SK-N-SH (cell line): ENCODE measurements at regions not wholly inside any gene's neighbourhood (a gene's known extent, or its start where the extent isn't known, plus 50 kb on each side); places are given as distances from the start of the nearest gene placed in this dataset.

Source experiments
- CTCF ChIA-PET: fragments of 300-600, 350-600 bp; formaldehyde crosslinking; extraction: SDS; loops from one replicate; lab custom pipeline; 2021; lab: Yijun Ruan, JAX
- POLR2A ChIA-PET: fragments of 350-600 bp; sonication (Branson Sonifier 250); formaldehyde crosslinking; extraction: SDS; loops from one replicate; lab custom pipeline; 2020; ENCODE audit warnings: antibody characterized with exemption, inconsistent platforms; lab: Yijun Ruan, JAX
- DNase-seq: peaks from one replicate; pipeline ENCODE4 v3.0.0; 2012
- H2AFZ ChIP-seq: fragments of 200-600 bp; sonication (generic); 2 replicates; pipeline ENCODE4 v1.8.1; 2016; ENCODE audit warnings: antibody characterized with exemption, mild to moderate bottlenecking, low read depth
- H3F3A ChIP-seq: fragments of 200-600 bp; sonication (generic); replicated peaks from 2 replicates; pipeline ENCODE3; 2016; ENCODE audit warnings: antibody characterized with exemption, mild to moderate bottlenecking; ENCODE audit not compliant: insufficient read depth
- H3K27ac ChIP-seq, 2 experiments: fragments of 200-500 bp in 1 of 2; fragments of 200-600 bp in 1 of 2; sonication (Bioruptor generic) in 1 of 2; sonication (generic), shearing (Covaris generic) in 1 of 2; 2 replicates each; pipeline versions ENCODE4 v1.5.1 to v1.6.1; 2014 to 2016; ENCODE audit warnings: low read depth in 2 of 2, inconsistent platforms in 1 of 2, low read length in 1 of 2, mild to moderate bottlenecking in 1 of 2, mixed read lengths in 1 of 2
- H3K27me3 ChIP-seq: fragments of 200-600 bp; sonication (generic), shearing (Covaris generic); 2 replicates; pipeline ENCODE4 v1.6.1; 2016; ENCODE audit warnings: mixed run types; ENCODE audit not compliant: insufficient read depth
- H3K36me3 ChIP-seq, 2 experiments: fragments of 200-500 bp in 1 of 2; fragments of 200-600 bp in 1 of 2; sonication (Bioruptor generic) in 1 of 2; sonication (generic) in 1 of 2; replicated peaks in 1 of 2; 2 replicates each; pipeline versions ENCODE3 to v1.5.1; 2014 to 2016; ENCODE audit warnings: low read length in 1 of 2, mild to moderate bottlenecking in 1 of 2; ENCODE audit not compliant: insufficient read depth in 2 of 2, control insufficient read depth in 1 of 2
- H3K4me1 ChIP-seq, 2 experiments: fragments of 200-500 bp in 1 of 2; fragments of 200-600 bp in 1 of 2; sonication (Bioruptor generic) in 1 of 2; sonication (generic), shearing (Covaris generic) in 1 of 2; 2 replicates each; pipeline versions ENCODE4 v1.5.1 to v1.6.1; 2014 to 2016; ENCODE audit warnings: low read depth in 1 of 2, low read length in 1 of 2, mixed run types in 1 of 2; ENCODE audit not compliant: insufficient read depth in 2 of 2, control insufficient read depth in 1 of 2
- H3K4me2 ChIP-seq: fragments of 200-600 bp; sonication (generic), shearing (Covaris generic); 2 replicates; pipeline ENCODE4 v1.6.1; 2017; ENCODE audit warnings: mixed run types
- H3K4me3 ChIP-seq, 2 experiments: fragments of 200-500 bp in 1 of 2; fragments of 200-600 bp in 1 of 2; sonication (Bioruptor generic) in 1 of 2; sonication (generic), shearing (Covaris generic) in 1 of 2; 2 replicates each; pipeline versions ENCODE4 v1.5.1 to v1.8.1; 2014 to 2016; ENCODE audit warnings: low read depth in 2 of 2, inconsistent platforms in 1 of 2, low read length in 1 of 2, mild to moderate bottlenecking in 1 of 2, mixed read lengths in 1 of 2, moderate library complexity in 1 of 2
- H3K79me2 ChIP-seq: fragments of 200-600 bp; sonication (generic); 2 replicates; pipeline ENCODE4 v1.8.1; 2017; ENCODE audit warnings: mild to moderate bottlenecking; ENCODE audit not compliant: insufficient read depth
- H3K9ac ChIP-seq: fragments of 200-600 bp; sonication (generic); 2 replicates; pipeline ENCODE4 v1.6.1; 2017; ENCODE audit warnings: mixed run types
- H3K9me2 ChIP-seq: fragments of 200-600 bp; sonication (generic); 2 replicates; pipeline ENCODE4 v1.6.1; 2017; ENCODE audit warnings: mixed run types
- H3K9me3 ChIP-seq: fragments of 200-600 bp; sonication (generic); 2 replicates; pipeline ENCODE4 v1.6.1; 2017; ENCODE audit warnings: mixed run types, mild to moderate bottlenecking, moderate library complexity
- H4K20me1 ChIP-seq: fragments of 200-600 bp; sonication (generic); 2 replicates; pipeline ENCODE4 v1.6.1; 2017; ENCODE audit warnings: mild to moderate bottlenecking, mixed run types; ENCODE audit not compliant: insufficient read depth
- CHD2 ChIP-seq: fragments of 150-350 bp; IDR thresholded peaks from 2 replicates; pipeline ENCODE4 v1.6.1; 2018; ENCODE audit warnings: low read length; ENCODE audit not compliant: partially characterized antibody
- CTCF ChIP-seq: fragments of 200-600 bp; sonication (generic); IDR thresholded peaks from 2 replicates; pipeline ENCODE4 v1.6.1; 2017; ENCODE audit warnings: antibody characterized with exemption, mild to moderate bottlenecking, moderate library complexity
- ELF1 ChIP-seq: IDR thresholded peaks from 2 replicates; pipeline ENCODE4 v1.4.0; 2012
- GABPA ChIP-seq: IDR thresholded peaks from 2 replicates; pipeline ENCODE4 v1.4.0; 2012; ENCODE audit warnings: low read depth, mild to moderate bottlenecking
- NFIC ChIP-seq: IDR thresholded peaks from 2 replicates; pipeline ENCODE4 v1.4.0; 2012; ENCODE audit warnings: borderline replicate concordance
- NRF1 ChIP-seq: IDR thresholded peaks from 2 replicates; pipeline ENCODE4 v1.6.1; 2012; ENCODE audit warnings: low read depth, mild to moderate bottlenecking, low read length
- PBX3 ChIP-seq: IDR thresholded peaks from 2 replicates; pipeline ENCODE4; 2012
- POLR2AphosphoS5 ChIP-seq: IDR thresholded peaks from 2 replicates; pipeline ENCODE4 v1.6.1; 2012; ENCODE audit warnings: low read depth, low read length
- RAD21 ChIP-seq: IDR thresholded peaks from 2 replicates; pipeline ENCODE4 v1.6.1; 2012; ENCODE audit warnings: mild to moderate bottlenecking, low read length
- RFX5 ChIP-seq: IDR thresholded peaks from 2 replicates; pipeline ENCODE4 v1.6.1; 2012; ENCODE audit warnings: mild to moderate bottlenecking, improper control_type of control experiment, low read length
- SMC3 ChIP-seq: IDR thresholded peaks from 2 replicates; pipeline ENCODE4 v1.6.1; 2012; ENCODE audit warnings: low read depth, low read length, improper control_type of control experiment
- TAF1 ChIP-seq: IDR thresholded peaks from 2 replicates; pipeline ENCODE4 v1.6.1; 2012; ENCODE audit warnings: low read depth, mild to moderate bottlenecking, low read length, moderate library complexity, borderline replicate concordance
- TCF12 ChIP-seq: IDR thresholded peaks from 2 replicates; pipeline ENCODE4 v1.4.0; 2012
- TEAD4 ChIP-seq: IDR thresholded peaks from 2 replicates; pipeline ENCODE4 v1.4.0; 2012; ENCODE audit warnings: mild to moderate bottlenecking, borderline replicate concordance; ENCODE audit not compliant: insufficient read depth
- USF1 ChIP-seq: IDR thresholded peaks from 2 replicates; pipeline ENCODE4 v1.4.0; 2012; ENCODE audit warnings: low read depth, borderline replicate concordance
- USF2 ChIP-seq: fragments of 150-350 bp; IDR thresholded peaks from 2 replicates; pipeline ENCODE4 v1.6.1; 2017; ENCODE audit warnings: antibody characterized with exemption, low read length, low read depth, borderline replicate concordance
- YY1 ChIP-seq: IDR thresholded peaks from 2 replicates; pipeline ENCODE4 v1.4.0; 2012; ENCODE audit warnings: low read depth, mild to moderate bottlenecking
- ZBTB33 ChIP-seq: IDR thresholded peaks from 2 replicates; pipeline ENCODE4 v1.4.0; 2012; ENCODE audit warnings: low read depth, borderline replicate concordance
- TF ChIP-seq, protein P1 (sequence below): IDR thresholded peaks from 2 replicates; pipeline ENCODE4 v1.4.0; 2012; ENCODE audit warnings: low read depth

DNA sequence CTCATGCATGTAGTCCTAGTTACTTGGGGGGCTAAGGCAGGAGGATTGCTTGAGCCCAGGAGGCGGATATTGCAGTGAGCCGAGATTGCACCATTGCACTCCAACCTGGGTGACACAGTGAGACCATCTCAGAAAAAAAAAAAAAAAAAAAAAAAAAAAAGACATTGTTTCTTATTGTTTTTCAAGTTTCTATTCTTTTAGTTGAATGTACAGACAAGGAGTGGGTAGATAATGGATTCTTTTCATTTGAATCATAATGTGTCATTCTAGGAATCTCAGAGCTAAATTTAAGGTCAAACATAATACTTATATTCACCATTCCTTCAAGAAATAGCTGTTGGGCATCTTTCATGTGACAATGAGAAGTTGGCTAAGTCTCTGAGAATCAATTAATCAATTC is 157.0 kb upstream of the C21orf91 start (continued):
- no peak for TF ChIP-seq RFX5
- TF ChIP-seq GABPA: no peak

GRCh38 chr21:17967319-17967718 is 148.2 kb upstream of the C21orf91 start:
- Histone ChIP-seq H3K9ac (no peak overlapping the region), H2AFZ (no peak overlapping the region), H3K79me2 (no peaks in the 10 kb centered on the region), H3K4me3 (no peak overlapping the region), H3K36me3 (no peaks in the 10 kb centered on the region), H4K20me1 (no peaks in the 10 kb centered on the region), H3K9me2 (no peaks in the 10 kb centered on the region), H3K27me3 (no peaks in the 10 kb centered on the region), H3K4me1 (no peaks in the 10 kb centered on the region), H3K4me2 (no peak overlapping the region), H3F3A (no peaks in the 10 kb centered on the region), H3K9me3 (no peaks in the 10 kb centered on the region), H3K27ac (no peak overlapping the region)
- no peak for TF ChIP-seq NRF1
- DNase-seq: no peak
- ChIA-PET CTCF (interaction anchor here (1.2 kb wide), 1 partner anchor 288 kb away, joined by 4 read pairs; no protein-coding TSS in a partner anchor), POLR2A (no interaction called here)

GRCh38 chr21:17964716-17965115 is 145.6 kb upstream of the C21orf91 start:
- TF ChIP-seq TEAD4 (no peak), RAD21 (no peak), TAF1 (no peak), TCF12 (no peak), SMC3 (no peak), USF2 (no peak), YY1 (no peak), PBX3 (no peak), USF1 (no peak), NFIC (no peak), CHD2 (no peak), NRF1 (no peak), ZBTB33 (no peak), CTCF (no peak), ELF1 (no peak), POLR2AphosphoS5 (no peak)
- TF ChIP-seq, protein P1, sequence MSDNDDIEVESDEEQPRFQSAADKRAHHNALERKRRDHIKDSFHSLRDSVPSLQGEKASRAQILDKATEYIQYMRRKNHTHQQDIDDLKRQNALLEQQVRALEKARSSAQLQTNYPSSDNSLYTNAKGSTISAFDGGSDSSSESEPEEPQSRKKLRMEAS: no peak
- TF ChIP-seq, all 33 proteins: peak for 0
- H3F3A ChIP-seq: no peaks in the 10 kb centered on the region
- ChIA-PET CTCF (no interaction called here), POLR2A (no interaction called here)
- no peak overlapping the region for H3K4me3 ChIP-seq
- H3K9me2 ChIP-seq: no peaks in the 10 kb centered on the region
- no peaks in the 10 kb centered on the region for H3K4me1 ChIP-seq
- no peak overlapping the region for H3K4me2 ChIP-seq
- H3K27me3 ChIP-seq: no peaks in the 10 kb centered on the region
- H3K36me3 ChIP-seq: no peaks in the 10 kb centered on the region
- H2AFZ ChIP-seq: no peak overlapping the region
- DNase-seq: no peak
- H3K27ac ChIP-seq: no peak overlapping the region
- H3K79me2 ChIP-seq: no peaks in the 10 kb centered on the region
- no peaks in the 10 kb centered on the region for H4K20me1 ChIP-seq
- no peak overlapping the region for H3K9ac ChIP-seq
- H3K9me3 ChIP-seq: no peaks in the 10 kb centered on the region
